Suprapubic skin (tissue), 3 donors: ENCODE measurements at regions not wholly inside any gene's neighbourhood (a gene's known extent, or its start where the extent isn't known, plus 50 kb on each side); places are given as distances from the start of the nearest gene placed in this dataset.
"Not testable (repeated sequence)": the region's sequence is repeated elsewhere in the genome, so short reads cannot be mapped to it uniquely, and the experiment has no call there.

ENCODE experiments used
- POLR2A ChIP-seq, 2 donors: fragments of 450-650 bp; IDR thresholded peaks; one replicate each; pipeline ENCODE4 v1.6.1; 2017; ENCODE audit warnings: antibody characterized with exemption in 2 of 2, mild to moderate bottlenecking in 2 of 2, moderate library complexity in 2 of 2
- TF ChIP-seq, protein P1 (sequence below), 2 donors: fragments of 200-600 bp in 1 of 2; fragments of 450-650 bp in 1 of 2; sonication (generic) in 1 of 2; IDR thresholded peaks; one replicate each; pipeline ENCODE4 v1.5.1; 2016 to 2019; ENCODE audit warnings: antibody characterized with exemption in 2 of 2, mild to moderate bottlenecking in 1 of 2, moderate library complexity in 1 of 2

DNA sequence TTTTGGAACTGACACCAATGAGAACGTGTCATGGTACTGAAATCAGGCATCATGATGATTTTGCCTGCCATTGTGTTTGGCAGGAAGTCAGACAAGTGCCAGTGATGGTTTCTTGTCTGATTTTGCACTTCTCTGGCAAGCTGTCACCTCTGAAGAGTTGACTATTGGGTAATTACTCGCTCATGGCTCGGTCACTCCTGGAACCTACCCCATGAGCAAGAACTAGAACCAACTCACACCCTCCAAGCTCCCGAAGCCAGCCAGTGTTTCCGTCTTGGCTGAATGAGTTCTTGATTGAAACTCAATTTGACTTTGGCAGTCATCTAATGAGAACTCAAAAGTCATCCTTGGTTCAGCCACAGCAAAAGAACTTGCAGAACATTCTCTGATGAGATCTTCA is 73.9 kb downstream of the CDRT15L2 start:
- TF ChIP-seq, protein P1, sequence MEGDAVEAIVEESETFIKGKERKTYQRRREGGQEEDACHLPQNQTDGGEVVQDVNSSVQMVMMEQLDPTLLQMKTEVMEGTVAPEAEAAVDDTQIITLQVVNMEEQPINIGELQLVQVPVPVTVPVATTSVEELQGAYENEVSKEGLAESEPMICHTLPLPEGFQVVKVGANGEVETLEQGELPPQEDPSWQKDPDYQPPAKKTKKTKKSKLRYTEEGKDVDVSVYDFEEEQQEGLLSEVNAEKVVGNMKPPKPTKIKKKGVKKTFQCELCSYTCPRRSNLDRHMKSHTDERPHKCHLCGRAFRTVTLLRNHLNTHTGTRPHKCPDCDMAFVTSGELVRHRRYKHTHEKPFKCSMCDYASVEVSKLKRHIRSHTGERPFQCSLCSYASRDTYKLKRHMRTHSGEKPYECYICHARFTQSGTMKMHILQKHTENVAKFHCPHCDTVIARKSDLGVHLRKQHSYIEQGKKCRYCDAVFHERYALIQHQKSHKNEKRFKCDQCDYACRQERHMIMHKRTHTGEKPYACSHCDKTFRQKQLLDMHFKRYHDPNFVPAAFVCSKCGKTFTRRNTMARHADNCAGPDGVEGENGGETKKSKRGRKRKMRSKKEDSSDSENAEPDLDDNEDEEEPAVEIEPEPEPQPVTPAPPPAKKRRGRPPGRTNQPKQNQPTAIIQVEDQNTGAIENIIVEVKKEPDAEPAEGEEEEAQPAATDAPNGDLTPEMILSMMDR (IDR thresholded peaks at IDR 0.05) = not testable (repeated sequence)
- TF ChIP-seq POLR2A (IDR thresholded peaks at IDR 0.05) = not testable (repeated sequence)
